Gastroesophageal sphincter (tissue), 4 donors: ENCODE measurements at regions not wholly inside any gene's neighbourhood (a gene's known extent, or its start where the extent isn't known, plus 50 kb on each side); places are given as distances from the start of the nearest gene placed in this dataset.
"Not testable (repeated sequence)": the region's sequence is repeated elsewhere in the genome, so short reads cannot be mapped to it uniquely, and the experiment has no call there.

Experiments
- ATAC-seq: fragments of 150-250 bp; one replicate; pipeline ENCODE4 v1.9.1; 2016; ENCODE audit warnings: mild to moderate bottlenecking, moderate library complexity
- H3K27ac ChIP-seq, 4 donors: fragments of 200-600 bp; sonication (generic) in 3 of 4; 1 replicate in 3 of 4; 2 replicates in 1 of 4; pipeline ENCODE4 v1.5.1; 2016 to 2019
- H3K27me3 ChIP-seq: fragments of 200-600 bp; sonication (generic); one replicate; pipeline ENCODE4 v1.5.1; 2019
- H3K36me3 ChIP-seq, 2 donors: fragments of 200-600 bp; sonication (generic); one replicate each; pipeline ENCODE4 v1.5.1; 2019; ENCODE audit warnings: control low read depth in 1 of 2
- H3K4me1 ChIP-seq, 3 donors: fragments of 200-600 bp; sonication (generic); 1 replicate in 2 of 3; 2 replicates in 1 of 3; pipeline ENCODE4 v1.5.1; 2016 to 2019; ENCODE audit warnings: control low read depth in 2 of 3
- H3K4me3 ChIP-seq, 2 donors: fragments of 200-600 bp; sonication (generic); one replicate each; pipeline ENCODE4 v1.5.1; 2019; ENCODE audit warnings: mild to moderate bottlenecking in 1 of 2, moderate library complexity in 1 of 2
- H3K9me3 ChIP-seq, 3 donors: fragments of 200-600 bp; sonication (generic); one replicate each; pipeline ENCODE4 v1.5.1; 2017 to 2019; ENCODE audit warnings: control low read depth in 2 of 3
- EP300 ChIP-seq: sonication (generic); formaldehyde crosslinking; IDR thresholded peaks from one replicate; pipeline ENCODE4 v1.6.1; 2017; ENCODE audit warnings: antibody characterized with exemption, mild to moderate bottlenecking
- POLR2A ChIP-seq, 2 donors: fragments of 450-650 bp; IDR thresholded peaks; one replicate each; pipeline ENCODE4 v1.6.1; 2017; ENCODE audit warnings: antibody characterized with exemption in 2 of 2, mild to moderate bottlenecking in 2 of 2, moderate library complexity in 1 of 2
- POLR2AphosphoS5 ChIP-seq: sonication (generic); formaldehyde crosslinking; IDR thresholded peaks from one replicate; pipeline ENCODE4 v1.6.1; 2017; ENCODE audit warnings: antibody characterized with exemption
- WGBS, 2 donors: methylation state at CpG; one replicate each; pipeline ENCODE4 v1.1.5; 2018; ENCODE audit warnings: low coverage in 1 of 2; 5-methylcytosine and 5-hydroxymethylcytosine counted together
- TF ChIP-seq, protein P1 (sequence below), 4 experiments: fragments of 200-600 bp in 2 of 4; fragments of 450-650 bp in 2 of 4; sonication (generic) in 1 of 4; IDR thresholded peaks; one replicate each; pipeline ENCODE4 v1.5.1; 2017 to 2019; ENCODE audit warnings: antibody characterized with exemption in 4 of 4, mild to moderate bottlenecking in 2 of 4, moderate library complexity in 2 of 4

DNA sequence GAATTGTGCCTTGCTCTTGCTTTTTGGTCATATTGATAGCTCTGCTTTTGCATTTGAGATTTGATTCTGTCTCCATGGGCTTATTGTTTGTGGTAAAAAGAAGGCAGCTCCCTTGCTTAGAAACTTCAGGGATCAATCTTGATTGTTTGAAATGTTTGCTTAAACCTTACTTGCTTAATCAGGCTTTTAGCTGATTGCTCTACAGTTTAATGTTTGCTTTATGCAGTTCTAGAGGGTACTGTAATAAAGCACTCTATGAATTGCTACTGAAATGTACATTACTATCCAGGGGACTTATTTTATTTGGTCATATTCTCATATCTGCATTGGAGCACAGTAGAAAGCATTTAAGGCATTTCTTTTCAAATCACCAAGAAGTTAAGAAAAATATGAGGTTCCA, 545.4 kb upstream of the HS3ST5 start:
- H3K27me3 ChIP-seq, result no peaks in the 10 kb centered on the region
- no peaks in the 10 kb centered on the region for H3K4me1 ChIP-seq
- no peaks in the 10 kb centered on the region for H3K36me3 ChIP-seq
- TF ChIP-seq POLR2AphosphoS5 (no peak), POLR2A (IDR thresholded peaks at IDR 0.05) (no peak), EP300 (no peak)
- TF ChIP-seq, protein P1, sequence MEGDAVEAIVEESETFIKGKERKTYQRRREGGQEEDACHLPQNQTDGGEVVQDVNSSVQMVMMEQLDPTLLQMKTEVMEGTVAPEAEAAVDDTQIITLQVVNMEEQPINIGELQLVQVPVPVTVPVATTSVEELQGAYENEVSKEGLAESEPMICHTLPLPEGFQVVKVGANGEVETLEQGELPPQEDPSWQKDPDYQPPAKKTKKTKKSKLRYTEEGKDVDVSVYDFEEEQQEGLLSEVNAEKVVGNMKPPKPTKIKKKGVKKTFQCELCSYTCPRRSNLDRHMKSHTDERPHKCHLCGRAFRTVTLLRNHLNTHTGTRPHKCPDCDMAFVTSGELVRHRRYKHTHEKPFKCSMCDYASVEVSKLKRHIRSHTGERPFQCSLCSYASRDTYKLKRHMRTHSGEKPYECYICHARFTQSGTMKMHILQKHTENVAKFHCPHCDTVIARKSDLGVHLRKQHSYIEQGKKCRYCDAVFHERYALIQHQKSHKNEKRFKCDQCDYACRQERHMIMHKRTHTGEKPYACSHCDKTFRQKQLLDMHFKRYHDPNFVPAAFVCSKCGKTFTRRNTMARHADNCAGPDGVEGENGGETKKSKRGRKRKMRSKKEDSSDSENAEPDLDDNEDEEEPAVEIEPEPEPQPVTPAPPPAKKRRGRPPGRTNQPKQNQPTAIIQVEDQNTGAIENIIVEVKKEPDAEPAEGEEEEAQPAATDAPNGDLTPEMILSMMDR (IDR thresholded peaks at IDR 0.05), result no peak
- no peak overlapping the region for H3K4me3 ChIP-seq
- H3K27ac ChIP-seq, result no peak overlapping the region
- no peaks in the 10 kb centered on the region for H3K9me3 ChIP-seq
- ATAC-seq, result no peak

DNA sequence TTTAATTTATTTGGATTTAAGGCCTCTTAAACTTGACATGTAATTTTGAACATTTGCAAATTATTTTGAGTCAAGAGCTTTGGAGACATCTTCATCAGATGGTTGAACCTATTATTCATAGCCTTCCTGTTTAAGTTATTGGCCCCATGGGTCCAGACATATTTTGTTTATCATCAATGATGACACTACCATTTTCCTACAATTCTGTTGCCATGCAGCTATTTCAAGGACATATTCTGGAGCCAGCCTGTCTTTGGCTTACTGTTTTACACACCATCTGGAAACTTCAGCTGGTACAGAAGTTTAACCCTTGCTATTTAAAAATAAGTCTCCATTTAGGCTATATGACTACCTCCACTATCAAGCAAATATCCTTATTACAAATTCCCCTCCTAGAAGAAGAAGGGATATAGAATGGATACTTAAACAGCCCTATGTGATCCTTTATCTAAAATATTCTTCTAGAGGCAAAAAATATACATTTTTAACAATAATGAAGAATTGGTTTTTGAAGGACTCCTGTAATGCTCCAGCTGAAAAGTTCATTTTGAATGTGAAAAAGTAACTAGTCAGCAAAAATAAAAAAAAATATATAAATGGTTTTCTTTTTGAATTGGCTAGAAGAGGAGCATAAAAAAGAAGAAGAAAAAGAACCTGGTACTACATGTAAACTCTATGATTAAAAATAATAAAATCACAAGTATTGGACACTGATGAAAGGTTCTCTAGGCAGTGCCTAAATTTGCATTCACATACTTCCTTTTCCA, 544.0 kb upstream of the HS3ST5 start:
- H3K9me3 ChIP-seq, result no peaks in the 10 kb centered on the region
- no peak overlapping the region for H3K27ac ChIP-seq
- TF ChIP-seq POLR2A (IDR thresholded peaks at IDR 0.05) (no peak), POLR2AphosphoS5 (no peak), EP300 (no peak)
- TF ChIP-seq, protein P1 (IDR thresholded peaks at IDR 0.05), result no peak
- no peak for ATAC-seq
- H3K4me1 ChIP-seq, result no peaks in the 10 kb centered on the region
- H3K36me3 ChIP-seq, result no peaks in the 10 kb centered on the region
- H3K27me3 ChIP-seq, result no peaks in the 10 kb centered on the region
- no peak overlapping the region for H3K4me3 ChIP-seq

DNA sequence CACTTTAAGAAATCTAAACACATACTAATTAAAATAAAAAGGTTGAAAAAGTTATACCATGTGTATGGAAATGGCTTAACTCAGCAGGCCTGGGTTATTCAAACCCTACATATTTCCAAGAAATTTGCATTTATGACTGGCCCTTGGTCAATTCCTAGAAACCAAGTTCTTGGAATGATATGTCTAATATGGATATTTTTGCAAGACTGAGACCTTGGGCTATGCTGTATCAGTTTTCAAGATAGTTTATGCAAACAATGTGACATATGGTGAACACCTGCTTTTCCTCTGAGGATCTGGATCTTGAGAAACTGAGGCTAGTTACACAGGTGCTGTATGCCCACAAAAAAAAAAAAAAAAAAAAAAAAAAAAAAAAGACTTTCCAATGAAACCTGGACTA, 536.9 kb upstream of the HS3ST5 start:
- H3K4me1 ChIP-seq, result no peaks in the 10 kb centered on the region
- no peaks in the 10 kb centered on the region for H3K9me3 ChIP-seq
- TF ChIP-seq EP300 (no peak), POLR2AphosphoS5 (no peak), POLR2A (IDR thresholded peaks at IDR 0.05) (no peak)
- TF ChIP-seq, protein P1 (IDR thresholded peaks at IDR 0.05), result no peak
- no peak overlapping the region for H3K27ac ChIP-seq
- no peak for ATAC-seq
- no peaks in the 10 kb centered on the region for H3K27me3 ChIP-seq
- H3K4me3 ChIP-seq, result no peak overlapping the region
- H3K36me3 ChIP-seq, result no peaks in the 10 kb centered on the region

DNA sequence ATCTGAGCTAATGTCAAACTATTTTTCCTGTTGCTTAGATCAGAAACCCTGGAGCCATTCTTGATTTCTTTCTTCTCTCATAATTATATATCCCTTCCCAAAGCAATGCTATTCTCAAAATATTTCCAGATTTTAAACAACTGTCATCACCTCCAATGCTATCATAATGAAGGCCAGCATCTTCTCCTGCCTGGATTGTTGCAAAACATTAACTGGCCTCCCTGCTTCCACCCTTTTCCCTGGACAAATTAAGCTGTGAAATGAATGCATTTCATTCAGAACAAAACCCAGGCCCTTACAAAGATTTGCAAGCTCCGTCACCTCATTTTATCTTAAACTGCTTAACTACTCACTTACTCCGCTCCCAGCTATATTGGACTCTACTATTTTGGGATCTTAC, 535.3 kb upstream of the HS3ST5 start:
- WGBS, 2 donors, result 77 to 84% methylated on average over 2 of the region's 2 CpGs
- TF ChIP-seq POLR2A (IDR thresholded peaks at IDR 0.05) (no peak), POLR2AphosphoS5 (no peak), EP300 (no peak)
- TF ChIP-seq, protein P1 (IDR thresholded peaks at IDR 0.05), result no peak
- Histone ChIP-seq H3K9me3 (no peaks in the 10 kb centered on the region), H3K27ac (no peak overlapping the region), H3K4me1 (no peaks in the 10 kb centered on the region), H3K36me3 (no peaks in the 10 kb centered on the region), H3K27me3 (no peaks in the 10 kb centered on the region), H3K4me3 (no peak overlapping the region)
- ATAC-seq, result no peak

DNA sequence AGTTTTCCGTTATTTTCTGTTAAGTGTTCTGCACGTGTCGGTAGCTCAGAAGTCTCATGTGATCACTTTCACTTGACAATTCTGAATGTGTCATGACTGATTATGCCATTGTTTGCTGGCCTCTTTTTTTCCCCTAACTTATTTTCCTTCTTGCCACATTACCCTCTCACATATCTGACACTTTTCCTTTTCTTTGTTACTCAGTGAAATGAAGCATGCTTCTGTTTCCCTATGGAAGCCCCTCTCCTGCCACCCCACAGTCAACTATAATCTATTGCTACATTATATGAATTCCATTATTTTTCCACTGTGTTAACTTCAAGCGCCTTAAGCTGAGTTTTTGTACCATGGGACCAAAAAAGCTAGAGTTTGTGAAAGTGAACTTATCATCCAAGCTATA, 531.6 kb upstream of the HS3ST5 start:
- no peaks in the 10 kb centered on the region for H3K27me3 ChIP-seq
- H3K9me3 ChIP-seq, result no peaks in the 10 kb centered on the region
- H3K27ac ChIP-seq, result no peak overlapping the region
- H3K4me3 ChIP-seq, result no peak overlapping the region
- ATAC-seq, result no peak
- no peaks in the 10 kb centered on the region for H3K4me1 ChIP-seq
- whole genome bisulfite sequencing, 2 donors, result 64 to 81% methylated on average over 3 to 4 of the region's 4 CpGs
- TF ChIP-seq POLR2A (IDR thresholded peaks at IDR 0.05) (no peak), EP300 (no peak), POLR2AphosphoS5 (no peak)
- TF ChIP-seq, protein P1 (IDR thresholded peaks at IDR 0.05), result no peak
- H3K36me3 ChIP-seq, result no peaks in the 10 kb centered on the region

DNA sequence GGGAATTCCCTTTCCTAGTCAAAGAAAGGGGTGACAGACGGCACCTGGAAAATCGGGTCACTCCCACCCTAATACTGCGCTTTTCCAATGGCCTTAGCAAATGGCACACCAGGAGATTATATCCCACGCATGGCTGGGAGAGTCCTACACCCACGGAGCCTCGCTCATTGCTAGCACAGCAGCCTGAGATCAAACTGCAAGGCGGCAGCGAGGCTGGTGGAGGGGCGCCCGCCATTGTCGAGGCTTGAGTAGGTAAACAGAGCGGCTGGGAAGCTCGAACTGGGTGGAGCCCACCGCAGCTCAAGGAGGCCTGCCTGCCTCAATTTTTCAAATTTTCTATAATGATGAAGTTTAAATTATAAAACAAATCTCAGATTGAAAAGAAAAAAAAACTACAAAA, 522.7 kb upstream of the HS3ST5 start:
- not testable (repeated sequence) for H3K9me3 ChIP-seq, H3K36me3 ChIP-seq, H3K27ac ChIP-seq, H3K27me3 ChIP-seq, H3K4me3 ChIP-seq, H3K4me1 ChIP-seq, ATAC-seq
- 88 to 100% methylated on average over 5 to 12 of the region's 14 CpGs for WGBS, 2 donors
